T-helper 17 cell (primary cell): ENCODE measurements at regions not wholly inside any gene's neighbourhood (a gene's known extent, or its start where the extent isn't known, plus 50 kb on each side); places are given as distances from the start of the nearest gene placed in this dataset.

Experiments
- ATAC-seq: fragments of 150-1000 bp; cut with Tn5 transposase; 2 replicates; pipeline ENCODE4 v1.10.0; 2021; ENCODE audit warnings: mild to moderate bottlenecking, moderate library complexity
- DNase-seq, 3 donors: peaks; one replicate each; pipeline versions ENCODE4 v3.0.0 to v3.0.0-alpha.2; 2020 to 2021
- H3K9me3 ChIP-seq: one replicate; pipeline ENCODE4 v1.7.0; 2013; ENCODE audit warnings: low read length, mild to moderate bottlenecking; ENCODE audit not compliant: control insufficient read depth, poor library complexity, severe bottlenecking
- H3K27ac Mint-ChIP-seq: one replicate; pipeline ENCODE4 v1.8.0; 2022; ENCODE audit warnings: mild to moderate bottlenecking, moderate library complexity, mixed read lengths
- H3K27me3 Mint-ChIP-seq: one replicate; pipeline ENCODE4 v1.8.0; 2022; ENCODE audit warnings: mixed read lengths
- H3K36me3 Mint-ChIP-seq: one replicate; pipeline ENCODE4 v1.8.0; 2022; ENCODE audit warnings: low read depth, mixed read lengths
- H3K4me1 Mint-ChIP-seq: one replicate; pipeline ENCODE4 v1.8.0; 2022; ENCODE audit warnings: mild to moderate bottlenecking, mixed read lengths
- H3K4me3 Mint-ChIP-seq: one replicate; pipeline ENCODE4 v1.8.0; 2022; ENCODE audit warnings: mild to moderate bottlenecking, moderate library complexity, mixed read lengths

DNA sequence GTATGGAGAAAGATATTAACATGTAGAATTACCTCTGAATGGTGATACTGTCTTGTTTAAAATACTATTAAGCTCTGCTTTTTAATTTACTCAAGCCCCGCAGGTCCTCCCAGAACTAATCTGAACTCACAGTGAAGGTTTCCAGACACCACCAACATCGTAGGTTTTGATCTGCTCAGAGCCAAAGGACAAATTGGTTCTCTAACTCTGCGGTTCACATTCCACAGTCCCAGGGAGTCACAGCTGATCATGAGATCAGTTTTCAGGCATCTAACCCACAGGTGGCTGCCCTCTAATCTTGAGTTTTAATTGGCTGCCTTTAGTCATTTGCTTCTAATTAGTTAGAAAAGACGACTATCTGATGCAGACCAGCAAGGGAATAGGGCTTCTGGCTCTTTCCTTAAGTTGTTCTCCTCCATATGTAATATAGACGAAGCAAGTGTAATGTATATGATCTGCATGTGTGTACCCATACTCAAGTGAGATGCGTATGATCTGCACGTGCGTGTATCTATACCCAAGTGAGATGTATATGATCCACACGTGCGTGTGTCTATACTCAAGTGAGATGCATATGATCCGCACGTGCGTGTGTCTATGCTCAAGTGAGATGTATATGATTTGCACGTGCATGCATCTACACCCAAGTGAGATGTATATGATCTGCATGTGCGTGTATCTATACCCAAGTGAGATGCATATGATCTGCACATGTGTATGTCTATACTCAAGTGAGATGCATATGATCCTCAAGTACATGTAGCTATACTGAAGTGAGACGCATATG, 331.5 kb upstream of the NPVF start:
- Mint-ChIP-seq H3K27me3 (peaks cover 50% of the 10 kb centered on the region), H3K4me3 (no peak overlapping the region), H3K27ac (no peak overlapping the region), H3K4me1 (peaks cover 18% of the 10 kb centered on the region), H3K36me3 (no peaks in the 10 kb centered on the region)
- DNase-seq (no peak), ATAC-seq (no peak)
- no peaks in the 10 kb centered on the region for H3K9me3 ChIP-seq

DNA sequence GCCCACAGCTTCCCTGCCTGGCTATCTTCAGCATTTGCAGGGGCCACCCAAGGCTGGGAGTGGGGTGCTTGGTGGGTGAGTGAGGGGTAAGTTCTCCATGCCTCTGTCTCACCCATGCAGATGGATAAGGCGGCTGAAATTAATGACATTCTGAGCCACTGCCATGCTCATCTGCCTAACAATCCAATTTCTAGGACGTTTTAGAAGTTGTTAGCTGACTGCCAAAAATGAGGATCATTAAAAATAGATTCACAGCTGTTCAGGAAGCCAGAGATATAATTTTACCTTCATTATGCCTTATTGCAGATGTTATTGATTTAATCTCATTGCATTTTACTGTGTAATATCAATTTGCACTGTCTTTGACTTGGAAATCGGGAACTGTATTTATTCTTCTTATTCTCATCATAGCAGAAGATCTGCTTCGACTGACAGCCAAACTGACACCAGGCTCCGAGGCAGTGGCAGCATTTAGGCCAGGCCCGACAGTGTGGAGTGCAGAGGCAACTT, 334.4 kb upstream of the NPVF start:
- Mint-ChIP-seq H3K27ac (no peak overlapping the region), H3K4me3 (no peak overlapping the region), H3K27me3 (peaks cover 40% of the 10 kb centered on the region), H3K4me1 (peaks cover 6% of the 10 kb centered on the region), H3K36me3 (no peaks in the 10 kb centered on the region)
- no peak for DNase-seq
- H3K9me3 ChIP-seq = no peaks in the 10 kb centered on the region
- ATAC-seq = no peak

DNA sequence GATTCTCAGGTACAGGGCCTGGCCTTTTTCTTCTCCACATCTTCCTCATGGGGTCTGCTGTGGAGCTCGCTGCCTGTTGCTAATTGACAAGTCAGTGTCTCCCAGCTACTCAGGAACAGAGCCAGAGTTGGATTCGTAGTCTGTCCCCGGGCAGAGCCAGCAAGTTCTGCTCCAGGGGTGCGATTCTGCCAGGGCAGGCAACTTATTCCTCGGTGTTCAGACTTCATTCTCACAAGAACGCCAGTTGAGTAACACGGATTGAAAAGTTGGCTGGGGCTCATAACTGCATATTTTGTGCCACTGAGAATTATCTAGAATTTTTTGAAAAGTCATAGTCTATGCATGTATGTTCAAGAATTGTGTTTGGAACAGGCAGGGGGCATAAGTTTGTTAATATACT, 336.7 kb upstream of the NPVF start:
- Mint-ChIP-seq H3K4me1 (peaks cover 6% of the 10 kb centered on the region), H3K27ac (peak overlapping the region; percentile 49), H3K27me3 (peaks cover 33% of the 10 kb centered on the region), H3K4me3 (no peak overlapping the region), H3K36me3 (no peaks in the 10 kb centered on the region)
- ATAC-seq (no peak), DNase-seq (no peak)
- H3K9me3 ChIP-seq = no peaks in the 10 kb centered on the region

DNA sequence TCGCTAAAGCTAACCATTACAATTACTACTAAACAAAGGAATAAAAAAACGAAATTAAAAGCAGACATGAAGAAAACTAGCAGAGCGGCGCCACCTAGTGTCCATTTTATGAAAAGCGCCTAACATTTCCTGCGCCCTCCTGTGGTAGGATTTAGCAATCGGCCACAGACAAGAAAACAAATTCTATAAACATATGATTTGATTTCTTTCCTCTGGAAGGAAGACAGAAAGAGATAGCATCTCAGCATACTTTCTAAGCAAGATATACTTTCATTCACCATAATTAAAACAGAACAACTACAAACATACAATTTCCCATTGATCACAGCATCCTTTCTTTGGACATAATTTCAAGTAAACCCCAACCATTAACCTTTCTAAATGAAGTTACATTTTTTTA, 337.7 kb upstream of the NPVF start:
- H3K27ac Mint-ChIP-seq = no peak overlapping the region
- H3K4me3 Mint-ChIP-seq = no peak overlapping the region
- no peaks in the 10 kb centered on the region for H3K9me3 ChIP-seq
- peaks cover 6% of the 10 kb centered on the region for H3K4me1 Mint-ChIP-seq
- DNase-seq = peak; percentile 34 to 45 (median 41)
- H3K36me3 Mint-ChIP-seq = no peaks in the 10 kb centered on the region
- peaks cover 24% of the 10 kb centered on the region for H3K27me3 Mint-ChIP-seq
- ATAC-seq = peak; percentile 64

DNA sequence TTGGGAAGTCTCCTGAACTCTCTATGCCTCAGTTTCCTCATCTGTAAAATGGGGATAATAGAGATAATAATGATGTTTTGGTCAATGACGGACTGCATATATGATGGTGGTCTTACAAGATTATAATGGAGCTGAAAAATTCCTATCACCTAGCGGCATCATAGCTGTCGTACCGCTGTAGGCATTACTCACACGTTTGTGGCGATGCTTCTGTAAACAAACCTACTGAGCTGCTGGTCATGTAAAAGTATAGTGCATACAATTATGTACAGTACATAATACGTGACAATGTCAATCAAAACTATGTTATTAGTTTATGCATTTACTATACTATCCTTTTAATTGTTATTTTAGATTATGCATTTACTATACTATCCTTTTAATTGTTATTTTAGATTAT, 339.1 kb upstream of the NPVF start:
- Mint-ChIP-seq H3K27me3 (peaks cover 13% of the 10 kb centered on the region), H3K36me3 (no peaks in the 10 kb centered on the region), H3K4me1 (peaks cover 6% of the 10 kb centered on the region), H3K4me3 (no peak overlapping the region), H3K27ac (no peak overlapping the region)
- ATAC-seq (no peak), DNase-seq (no peak)
- no peaks in the 10 kb centered on the region for H3K9me3 ChIP-seq

DNA sequence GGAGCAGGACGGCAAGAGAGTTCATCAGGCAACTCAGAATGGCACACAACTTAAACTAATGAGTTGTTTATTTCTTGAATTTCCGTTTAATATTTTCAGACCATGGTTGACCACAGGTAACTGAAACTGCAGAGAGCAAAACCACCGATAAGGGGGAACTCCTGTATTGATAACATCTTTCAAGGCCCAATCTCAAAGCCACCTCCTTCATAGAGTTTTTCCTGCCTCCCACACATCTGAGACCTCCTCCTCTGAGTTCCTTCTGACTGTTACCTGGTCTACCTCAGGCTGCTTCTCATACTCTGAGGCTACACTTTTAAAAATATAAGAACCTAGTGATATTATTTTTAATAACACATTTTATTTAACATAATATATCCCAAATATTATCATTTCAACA, 341.5 kb upstream of the NPVF start:
- H3K27ac Mint-ChIP-seq = no peak overlapping the region
- H3K27me3 Mint-ChIP-seq = peaks cover 17% of the 10 kb centered on the region
- no peak for DNase-seq
- no peaks in the 10 kb centered on the region for H3K36me3 Mint-ChIP-seq
- H3K9me3 ChIP-seq = no peaks in the 10 kb centered on the region
- H3K4me1 Mint-ChIP-seq = peaks cover 4% of the 10 kb centered on the region
- ATAC-seq = no peak
- H3K4me3 Mint-ChIP-seq = no peak overlapping the region

DNA sequence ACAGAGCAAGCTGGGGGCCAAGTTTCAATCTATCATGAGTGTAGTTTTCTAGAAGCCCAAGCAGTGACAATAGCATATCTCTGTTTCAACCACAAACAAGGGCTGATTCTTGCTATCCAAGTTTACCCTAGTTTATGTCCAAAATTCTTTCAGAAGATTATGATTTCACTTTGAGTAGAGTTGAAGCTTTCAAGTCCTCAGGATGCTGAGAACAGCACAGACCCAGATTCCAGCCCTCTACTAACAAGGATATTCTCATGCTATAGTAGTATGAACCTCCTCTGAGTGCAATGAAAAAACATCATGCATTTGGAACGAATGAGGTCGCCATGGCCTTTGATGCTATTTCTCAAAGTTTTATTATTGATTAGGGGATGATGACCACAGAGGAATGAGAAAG, 344.1 kb upstream of the NPVF start:
- H3K4me3 Mint-ChIP-seq = no peak overlapping the region
- ATAC-seq = no peak
- H3K36me3 Mint-ChIP-seq = no peaks in the 10 kb centered on the region
- DNase-seq = no peak
- H3K27ac Mint-ChIP-seq = no peak overlapping the region
- H3K27me3 Mint-ChIP-seq = peaks cover 21% of the 10 kb centered on the region
- H3K9me3 ChIP-seq = no peaks in the 10 kb centered on the region
- no peaks in the 10 kb centered on the region for H3K4me1 Mint-ChIP-seq

DNA sequence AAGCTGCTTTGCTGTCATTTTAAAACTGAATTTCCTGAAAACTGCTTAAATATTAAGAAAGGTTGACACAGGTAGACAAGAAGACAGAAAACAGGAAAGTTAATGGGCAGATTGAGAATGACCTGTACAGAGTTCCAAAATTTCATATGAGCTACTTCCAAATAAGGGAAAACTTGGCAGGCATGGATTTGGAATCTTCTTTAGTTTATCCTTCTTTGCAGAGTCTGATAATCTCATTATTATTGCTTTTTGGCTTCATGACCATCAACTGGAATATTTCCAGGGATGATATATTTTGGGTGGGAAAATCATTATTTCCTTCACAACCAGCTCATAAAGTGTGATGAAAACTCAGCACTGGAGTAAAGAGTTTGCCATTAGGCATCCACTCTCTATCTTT, 346.5 kb upstream of the NPVF start:
- H3K36me3 Mint-ChIP-seq = no peaks in the 10 kb centered on the region
- H3K27me3 Mint-ChIP-seq = peaks cover 31% of the 10 kb centered on the region
- H3K27ac Mint-ChIP-seq = no peak overlapping the region
- DNase-seq (no peak), ATAC-seq (no peak)
- H3K4me3 Mint-ChIP-seq = no peak overlapping the region
- H3K9me3 ChIP-seq = no peaks in the 10 kb centered on the region
- H3K4me1 Mint-ChIP-seq = no peaks in the 10 kb centered on the region

DNA sequence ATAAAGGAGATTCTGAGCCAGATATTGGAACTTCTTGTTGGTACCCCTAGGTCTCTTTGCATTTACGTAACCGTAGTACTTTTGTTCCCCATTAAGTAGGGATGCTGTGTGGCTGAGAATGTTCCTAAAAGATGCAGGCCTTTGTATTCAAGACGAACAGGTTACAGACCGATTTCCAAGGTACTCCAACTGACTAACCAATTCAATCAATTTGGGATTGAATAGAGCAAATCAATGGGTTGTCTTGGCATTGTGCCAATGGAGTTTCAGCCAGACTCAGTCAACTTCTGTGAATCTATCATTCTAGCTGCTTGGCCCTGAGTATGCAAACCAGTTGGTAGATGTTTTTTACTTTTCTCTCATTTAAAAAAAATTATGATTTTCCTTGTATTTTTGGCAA, 347.3 kb upstream of the NPVF start:
- H3K4me3 Mint-ChIP-seq = no peak overlapping the region
- no peaks in the 10 kb centered on the region for H3K36me3 Mint-ChIP-seq
- no peak for ATAC-seq
- H3K9me3 ChIP-seq = no peaks in the 10 kb centered on the region
- H3K4me1 Mint-ChIP-seq = peaks cover 2% of the 10 kb centered on the region
- H3K27ac Mint-ChIP-seq = no peak overlapping the region
- H3K27me3 Mint-ChIP-seq = peaks cover 37% of the 10 kb centered on the region
- DNase-seq = no peak

DNA sequence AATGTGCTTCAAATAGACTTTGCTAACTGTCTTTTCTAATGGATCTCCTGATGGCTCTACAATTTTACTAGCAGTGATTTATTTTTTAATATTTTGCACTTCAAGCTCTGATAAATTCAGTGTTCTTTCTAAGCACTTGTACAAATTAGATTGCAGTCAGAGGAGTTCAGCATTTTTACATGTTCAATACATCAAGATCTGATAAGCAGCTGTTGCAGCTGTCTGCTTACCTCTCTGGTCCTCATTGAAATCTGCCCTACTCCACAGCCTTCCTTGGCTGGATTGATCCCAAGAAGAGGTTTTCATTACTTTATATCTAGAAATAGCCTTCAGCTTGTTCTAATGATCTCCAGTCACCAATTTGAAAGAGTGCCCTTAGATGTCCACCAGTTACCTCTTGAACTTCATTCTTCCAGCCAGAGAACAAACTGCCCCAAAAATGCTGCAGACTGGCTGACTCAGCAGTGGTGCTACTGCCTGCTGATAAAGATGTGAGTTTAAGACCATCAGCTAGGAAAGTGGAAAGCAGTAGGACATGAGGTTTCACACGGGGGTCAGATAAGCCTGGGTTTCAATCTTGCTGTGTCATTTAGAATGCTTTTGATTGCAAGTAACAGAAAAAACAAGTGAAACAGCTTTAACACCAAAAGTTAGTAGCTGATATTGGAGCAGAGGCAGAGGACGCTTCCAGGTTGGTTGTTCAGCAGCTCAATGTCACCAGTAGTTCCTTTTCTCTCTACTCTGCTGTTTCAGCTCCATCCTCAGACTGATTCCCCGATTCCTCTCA, 350.9 kb upstream of the NPVF start:
- H3K27me3 Mint-ChIP-seq = peaks cover 53% of the 10 kb centered on the region
- no peaks in the 10 kb centered on the region for H3K9me3 ChIP-seq
- H3K4me3 Mint-ChIP-seq = no peak overlapping the region
- H3K4me1 Mint-ChIP-seq = peaks cover 2% of the 10 kb centered on the region
- no peak overlapping the region for H3K27ac Mint-ChIP-seq
- H3K36me3 Mint-ChIP-seq = no peaks in the 10 kb centered on the region
- DNase-seq (no peak), ATAC-seq (no peak)

DNA sequence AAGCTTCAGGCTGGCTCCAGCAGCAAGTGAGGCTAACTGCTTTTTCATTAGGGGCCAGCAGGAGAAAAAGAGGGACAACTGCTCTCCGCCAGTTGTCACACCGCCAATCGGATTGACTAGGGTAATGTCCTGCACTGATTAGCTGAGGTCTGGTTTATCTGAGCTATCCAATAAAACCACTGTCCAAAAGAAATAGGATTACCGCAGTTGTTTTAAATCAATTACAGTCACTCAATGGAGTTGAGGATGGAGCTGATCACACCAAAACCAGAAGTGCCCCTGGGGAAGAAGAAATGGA, 351.4 kb upstream of the NPVF start:
- no peak overlapping the region for H3K4me3 Mint-ChIP-seq
- ATAC-seq (no peak), DNase-seq (no peak)
- no peaks in the 10 kb centered on the region for H3K36me3 Mint-ChIP-seq
- no peaks in the 10 kb centered on the region for H3K9me3 ChIP-seq
- H3K27me3 Mint-ChIP-seq = peaks cover 53% of the 10 kb centered on the region
- peaks cover 4% of the 10 kb centered on the region for H3K4me1 Mint-ChIP-seq
- no peak overlapping the region for H3K27ac Mint-ChIP-seq

DNA sequence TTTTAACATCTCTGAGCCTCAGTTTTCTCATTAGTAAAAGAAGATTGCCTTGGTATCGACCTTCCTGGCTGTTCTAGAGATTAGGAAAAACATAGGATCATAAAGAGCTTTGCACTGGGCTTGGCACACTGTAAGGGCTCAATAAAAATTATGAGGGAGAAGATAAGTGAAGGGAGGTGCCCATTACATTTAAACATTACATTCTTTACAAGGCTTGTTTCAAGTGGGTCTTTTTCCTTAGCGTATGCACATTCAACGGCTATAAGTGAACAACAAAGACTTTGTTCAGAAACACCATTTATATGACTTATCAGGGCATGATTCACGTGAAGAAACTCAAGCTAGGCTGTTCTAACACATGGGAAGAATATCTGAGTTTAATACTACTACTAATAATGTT, 351.9 kb upstream of the NPVF start:
- no peak for ATAC-seq
- H3K9me3 ChIP-seq = no peaks in the 10 kb centered on the region
- no peak for DNase-seq
- no peaks in the 10 kb centered on the region for H3K36me3 Mint-ChIP-seq
- H3K4me3 Mint-ChIP-seq = no peak overlapping the region
- peaks cover 4% of the 10 kb centered on the region for H3K4me1 Mint-ChIP-seq
- no peak overlapping the region for H3K27ac Mint-ChIP-seq
- peaks cover 53% of the 10 kb centered on the region for H3K27me3 Mint-ChIP-seq

DNA sequence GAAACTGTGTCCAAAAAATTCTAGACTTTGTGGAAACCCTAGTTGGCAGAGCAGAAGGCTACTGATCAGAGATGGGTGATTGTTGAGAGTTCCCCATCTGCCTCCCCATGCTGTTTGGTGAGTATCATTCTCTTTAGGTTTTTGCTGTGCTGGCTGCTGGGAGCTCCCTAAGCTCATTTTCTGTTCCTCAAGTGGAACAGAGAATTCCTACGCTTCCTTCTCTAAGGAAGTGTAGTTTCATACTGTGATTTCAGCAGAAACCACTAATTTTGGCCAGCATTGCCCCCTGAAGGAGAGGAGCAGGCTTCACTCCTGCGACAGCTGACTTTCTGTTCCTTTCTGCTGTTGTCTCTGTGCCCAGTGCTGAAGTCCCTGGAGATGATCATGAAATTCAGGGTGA, 355.3 kb upstream of the NPVF start:
- H3K27me3 Mint-ChIP-seq = peaks cover 67% of the 10 kb centered on the region
- ATAC-seq (no peak), DNase-seq (no peak)
- peaks cover 4% of the 10 kb centered on the region for H3K4me1 Mint-ChIP-seq
- H3K4me3 Mint-ChIP-seq = no peak overlapping the region
- no peaks in the 10 kb centered on the region for H3K36me3 Mint-ChIP-seq
- H3K27ac Mint-ChIP-seq = no peak overlapping the region
- H3K9me3 ChIP-seq = no peaks in the 10 kb centered on the region
